Left ventricle myocardium inferior (tissue), 1 donor: ENCODE measurements at regions not wholly inside any gene's neighbourhood (a gene's known extent, or its start where the extent isn't known, plus 50 kb on each side); places are given as distances from the start of the nearest gene placed in this dataset.

ENCODE experiments used
- DNase-seq: peaks from one replicate; pipeline ENCODE4 v3.0.0-alpha.2; 2020
- H3K27ac ChIP-seq: fragments of 200-600 bp; replicated peaks from 2 replicates; pipeline ENCODE4 v1.8.0; 2021
- H3K27me3 ChIP-seq: fragments of 200-600 bp; 2 replicates; pipeline ENCODE4 v1.8.0; 2021; ENCODE audit warnings: low read depth
- H3K36me3 ChIP-seq: fragments of 200-600 bp; 2 replicates; pipeline ENCODE4 v1.8.0; 2021
- H3K4me1 ChIP-seq: fragments of 200-600 bp; 2 replicates; pipeline ENCODE4 v1.8.0; 2021
- H3K4me3 ChIP-seq: fragments of 200-600 bp; 2 replicates; pipeline ENCODE4 v1.8.0; 2021; ENCODE audit warnings: mild to moderate bottlenecking, moderate library complexity
- H3K9me3 ChIP-seq: fragments of 200-600 bp; replicated peaks from 2 replicates; pipeline ENCODE4 v1.8.0; 2021
- CTCF ChIP-seq: fragments of 200-600 bp; IDR thresholded peaks from 2 replicates; pipeline ENCODE4 v1.8.0; 2021; ENCODE audit warnings: antibody characterized with exemption, mild to moderate bottlenecking, borderline replicate concordance
- intact Hi-C: fragments of 100-400 bp; cut with micrococcal nuclease; formaldehyde crosslinking; loops from one replicate; pipeline ENCODE4 v1.11.0; 2022
- donor health status: DM: no; HTN: yes; CAD: no; lungs with severe emphysema.

- Histone ChIP-seq H3K4me1 (no peaks in the 10 kb centered on the region), H3K9me3 (no peaks in the 10 kb centered on the region), H3K36me3 (no peaks in the 10 kb centered on the region), H3K27me3 (peaks cover 77% of the 10 kb centered on the region), H3K27ac (no peak overlapping the region), H3K4me3 (no peak overlapping the region)
- no peak for TF ChIP-seq CTCF
- intact Hi-C loops: no loop called here
- DNase-seq: no peak
Measured at GRCh38 chr5:154583671-154584177, 105.7 kb upstream of the HAND1 start.

DNA sequence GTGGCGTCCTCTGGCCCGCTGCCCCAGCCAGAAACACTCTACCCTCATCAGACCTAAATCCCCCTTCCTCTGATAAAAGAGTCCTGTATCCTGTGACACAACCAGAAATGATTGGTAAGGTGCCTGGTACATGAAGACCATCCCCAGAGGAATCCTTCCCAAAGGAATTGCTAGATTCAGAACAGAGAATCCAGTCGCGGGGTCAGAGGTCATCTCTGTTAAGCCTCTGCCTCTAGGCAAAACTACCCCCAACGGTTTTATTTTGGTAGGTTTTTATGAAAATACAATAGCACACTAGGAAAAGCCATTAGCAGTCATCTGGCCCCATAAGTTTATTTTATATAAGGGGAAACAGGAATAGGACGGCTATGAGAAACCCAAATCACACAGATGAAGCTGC lies 102.4 kb upstream of the HAND1 start:
- Histone ChIP-seq H3K9me3 (no peaks in the 10 kb centered on the region), H3K4me3 (no peak overlapping the region), H3K27ac (no peak overlapping the region), H3K36me3 (no peaks in the 10 kb centered on the region), H3K27me3 (peaks cover 89% of the 10 kb centered on the region), H3K4me1 (no peaks in the 10 kb centered on the region)
- no peak for TF ChIP-seq CTCF
- intact Hi-C loops: no loop called here
- DNase-seq: no peak

DNA sequence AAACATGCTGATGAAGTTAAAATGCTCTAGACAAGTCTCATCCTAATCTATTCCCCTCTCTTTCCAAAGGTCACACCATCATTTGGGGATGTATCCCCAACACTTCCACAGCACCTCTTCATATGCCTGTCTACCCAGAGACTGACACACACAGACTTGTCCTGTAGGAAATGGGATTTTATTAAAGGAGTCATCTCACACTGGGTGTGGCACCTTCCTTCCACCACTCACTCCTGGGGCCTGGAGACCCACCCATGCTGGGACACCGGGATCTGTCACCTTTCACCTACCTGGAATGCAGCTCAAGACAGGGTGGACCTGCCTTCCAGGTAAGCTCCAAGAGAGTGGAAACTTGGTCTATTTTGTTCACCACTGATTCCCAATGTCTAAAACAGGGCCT lies 99.4 kb upstream of the HAND1 start:
- no peak overlapping the region for H3K27ac ChIP-seq
- H3K9me3 ChIP-seq: no peaks in the 10 kb centered on the region
- intact Hi-C loops: no loop called here
- peaks cover 93% of the 10 kb centered on the region for H3K27me3 ChIP-seq
- no peak for TF ChIP-seq CTCF
- no peaks in the 10 kb centered on the region for H3K36me3 ChIP-seq
- no peak for DNase-seq
- H3K4me3 ChIP-seq: no peak overlapping the region
- H3K4me1 ChIP-seq: no peaks in the 10 kb centered on the region

- no peak for DNase-seq
- intact Hi-C loops: no loop called here
- Histone ChIP-seq H3K4me3 (no peak overlapping the region), H3K36me3 (no peaks in the 10 kb centered on the region), H3K4me1 (no peaks in the 10 kb centered on the region), H3K27ac (no peak overlapping the region), H3K9me3 (no peaks in the 10 kb centered on the region), H3K27me3 (peaks cover 87% of the 10 kb centered on the region)
- TF ChIP-seq CTCF: no peak
Measured at GRCh38 chr5:154576429-154576806, 98.4 kb upstream of the HAND1 start.

- no peak for TF ChIP-seq CTCF
- Histone ChIP-seq H3K27me3 (peaks cover 80% of the 10 kb centered on the region), H3K36me3 (no peaks in the 10 kb centered on the region), H3K27ac (no peak overlapping the region), H3K4me1 (no peaks in the 10 kb centered on the region), H3K9me3 (no peaks in the 10 kb centered on the region), H3K4me3 (no peak overlapping the region)
- intact Hi-C loops: no loop called here
- DNase-seq: no peak
Measured at GRCh38 chr5:154575546-154576428, 97.8 kb upstream of the HAND1 start.
